SK-N-MC (cell line): ENCODE measurements at regions not wholly inside any gene's neighbourhood (a gene's known extent, or its start where the extent isn't known, plus 50 kb on each side); places are given as distances from the start of the nearest gene placed in this dataset.
"Not testable (repeated sequence)": the region's sequence is repeated elsewhere in the genome, so short reads cannot be mapped to it uniquely, and the experiment has no call there.

ENCODE experiments used
- DNase-seq: peaks from one replicate; pipeline ENCODE4 v3.0.0-alpha.2; 2011; ENCODE audit warnings: low read depth, low spot score
- H3K27ac ChIP-seq: fragments of 200-600 bp; sonication (generic); 2 replicates; pipeline ENCODE4 v1.5.1; 2016; ENCODE audit warnings: mixed run types
- H3K36me3 ChIP-seq: fragments of 200-600 bp; sonication (generic); 2 replicates; pipeline ENCODE4 v1.6.1; 2017; ENCODE audit warnings: antibody characterized with exemption, low read length, mixed read lengths; ENCODE audit not compliant: insufficient read depth
- H3K4me3 ChIP-seq: fragments of 200-600 bp; sonication (generic); 2 replicates; pipeline ENCODE4 v1.5.1; 2016
- H3K9ac ChIP-seq: fragments of 200-600 bp; sonication (generic); 2 replicates; pipeline ENCODE4 v1.8.0; 2017; ENCODE audit warnings: mixed run types, mixed read lengths; ENCODE audit not compliant: insufficient read length
- H3K9me3 ChIP-seq: fragments of 200-600 bp; sonication (generic); 2 replicates; pipeline ENCODE4 v1.6.1; 2017; ENCODE audit warnings: low read depth, mild to moderate bottlenecking, antibody characterized with exemption, low read length, moderate library complexity, mixed read lengths
- EZH2 ChIP-seq: fragments of 200-600 bp; sonication (generic); IDR thresholded peaks from one replicate; pipeline ENCODE4 v1.6.1; 2017; ENCODE audit warnings: antibody characterized with exemption
- FOXP2 ChIP-seq: optimal IDR thresholded peaks from 2 replicates; pipeline ENCODE3; 2011; ENCODE audit warnings: mild to moderate bottlenecking, moderate library complexity; ENCODE audit not compliant: insufficient read depth; ENCODE audit errors: extremely low read length, control extremely low read depth
- POLR2AphosphoS5 ChIP-seq: IDR thresholded peaks from 2 replicates; pipeline ENCODE4 v1.6.1; 2012; ENCODE audit warnings: mild to moderate bottlenecking, low read depth, low read length, borderline replicate concordance

DNA sequence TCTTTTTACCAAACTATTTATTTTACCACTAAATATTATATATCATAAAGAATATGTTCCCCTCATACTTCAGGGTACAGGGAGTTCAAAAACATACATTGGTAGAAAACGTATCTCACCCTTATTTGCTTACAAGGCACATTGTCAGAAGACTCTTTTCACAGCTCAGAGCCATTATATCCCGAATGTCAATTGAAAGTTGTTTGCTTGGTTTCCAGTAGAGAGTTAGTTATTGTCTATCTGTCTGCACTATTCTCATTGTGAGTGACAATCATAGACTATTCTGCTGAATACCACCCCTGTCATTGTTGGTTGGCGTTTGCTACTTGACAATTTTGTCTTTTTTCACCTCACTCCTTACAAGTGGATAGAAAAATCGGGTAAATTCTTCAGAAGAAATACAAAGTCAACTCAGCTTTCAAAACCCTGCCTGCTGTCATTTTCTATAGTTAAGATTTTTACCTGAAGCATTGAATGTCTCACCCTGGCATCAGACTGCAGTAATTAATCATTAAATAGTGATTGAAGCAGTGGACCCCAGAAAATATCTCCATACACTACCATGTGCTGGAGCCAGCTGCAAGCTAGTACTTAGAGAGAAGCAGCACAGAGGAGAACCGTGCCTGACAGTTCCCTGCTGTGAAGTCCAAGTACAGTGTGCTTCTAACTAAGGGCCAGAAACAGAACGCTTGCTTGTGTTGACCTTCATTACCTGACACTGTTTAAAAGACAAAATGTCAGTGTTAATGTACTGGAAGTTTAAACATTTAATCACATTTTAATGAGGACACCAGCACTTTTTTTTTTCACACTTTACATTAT is 510.6 kb downstream of the RERGL start:
- H3K36me3 ChIP-seq = no peaks in the 10 kb centered on the region
- no peak for DNase-seq
- TF ChIP-seq FOXP2 = no peak
- TF ChIP-seq POLR2AphosphoS5 = no peak
- no peak for TF ChIP-seq EZH2
- no peak overlapping the region for H3K27ac ChIP-seq
- no peaks in the 10 kb centered on the region for H3K9me3 ChIP-seq
- H3K9ac ChIP-seq = no peak overlapping the region
- H3K4me3 ChIP-seq = no peak overlapping the region

DNA sequence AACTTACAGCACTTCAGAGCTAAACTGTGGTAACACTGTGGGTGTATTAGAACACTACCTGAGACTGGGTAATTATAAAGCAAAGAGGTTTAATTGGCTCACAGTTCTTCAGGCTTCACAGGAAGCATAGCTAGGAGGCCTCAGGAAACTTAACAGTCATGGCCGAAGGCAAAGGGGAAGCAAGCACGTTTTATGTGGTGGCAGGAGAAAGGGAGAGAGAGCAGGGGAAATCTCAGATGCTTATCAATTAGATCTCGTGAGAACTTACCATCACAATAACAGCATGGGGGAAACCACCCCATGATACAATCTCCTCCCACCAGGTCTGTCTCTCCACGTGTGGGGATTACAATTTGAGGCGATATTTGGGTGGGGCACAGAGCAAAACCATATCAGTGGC is 512.6 kb downstream of the RERGL start:
- no peak for TF ChIP-seq EZH2
- no peak for TF ChIP-seq FOXP2
- TF ChIP-seq POLR2AphosphoS5 = no peak
- Histone ChIP-seq H3K4me3 (no peak overlapping the region), H3K9me3 (no peaks in the 10 kb centered on the region), H3K27ac (no peak overlapping the region), H3K9ac (no peak overlapping the region), H3K36me3 (no peaks in the 10 kb centered on the region)
- no peak for DNase-seq

DNA sequence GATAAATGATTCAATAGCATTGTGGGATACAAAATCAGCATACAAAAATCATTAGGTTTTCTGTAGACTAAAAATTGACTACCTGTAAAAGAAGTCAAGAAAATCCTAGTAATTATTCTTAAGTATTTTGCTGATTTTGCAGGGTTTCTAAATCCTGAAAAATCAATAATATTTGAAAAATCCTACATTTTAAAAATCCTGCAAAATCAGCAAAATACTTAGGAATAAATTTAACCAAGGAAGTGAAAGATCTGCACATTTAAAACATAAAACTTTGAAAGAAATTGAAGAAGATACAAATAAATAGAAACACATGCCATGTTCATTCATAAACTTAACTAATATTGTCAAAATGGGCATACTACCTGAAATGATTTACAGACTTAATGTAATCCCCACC is 517.7 kb downstream of the RERGL start:
- no peaks in the 10 kb centered on the region for H3K9me3 ChIP-seq
- no peak overlapping the region for H3K27ac ChIP-seq
- H3K9ac ChIP-seq = no peak overlapping the region
- TF ChIP-seq POLR2AphosphoS5 (no peak), EZH2 (no peak), FOXP2 (no peak)
- no peaks in the 10 kb centered on the region for H3K36me3 ChIP-seq
- DNase-seq = no peak
- no peak overlapping the region for H3K4me3 ChIP-seq

DNA sequence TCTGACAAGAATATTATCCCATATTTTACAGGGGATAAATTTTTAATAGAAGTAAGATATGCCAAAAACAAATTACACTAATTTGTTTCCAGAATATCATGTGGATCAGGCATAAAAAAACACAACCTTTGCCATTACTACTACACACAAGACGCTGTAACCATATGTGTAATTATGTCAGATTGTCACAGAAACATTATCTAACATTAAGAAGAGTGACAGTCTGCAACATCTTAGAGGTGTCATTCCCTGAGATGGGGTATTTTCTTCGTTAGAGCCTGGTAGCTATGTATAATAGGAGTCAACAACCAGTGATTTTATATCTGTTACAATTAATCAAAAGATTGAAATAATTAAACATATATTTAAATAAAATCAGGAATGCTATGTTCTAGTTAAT is 518.9 kb downstream of the RERGL start:
- Histone ChIP-seq H3K27ac (no peak overlapping the region), H3K9ac (no peak overlapping the region), H3K36me3 (no peaks in the 10 kb centered on the region), H3K9me3 (no peaks in the 10 kb centered on the region), H3K4me3 (no peak overlapping the region)
- no peak for TF ChIP-seq POLR2AphosphoS5
- TF ChIP-seq EZH2 = no peak
- TF ChIP-seq FOXP2 = no peak
- DNase-seq = no peak

DNA sequence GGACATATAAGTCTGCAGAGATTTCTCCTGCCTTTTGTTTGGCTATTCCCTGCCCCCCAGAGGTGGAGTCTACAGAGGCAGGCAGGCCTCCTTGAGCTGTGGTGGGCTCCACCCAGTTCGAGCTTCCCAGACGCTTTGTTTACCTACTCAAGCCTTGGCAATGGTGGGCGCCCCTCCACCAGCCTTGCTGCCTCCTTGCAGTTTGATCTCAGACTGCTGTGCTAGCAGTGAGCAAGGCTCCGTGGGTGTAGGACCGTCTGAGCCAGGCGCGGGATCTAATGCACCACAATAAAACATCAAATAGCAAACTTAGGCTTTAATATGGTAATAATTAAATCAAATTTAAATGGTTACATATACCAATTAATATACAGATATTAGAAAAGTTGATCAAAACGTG is 525.4 kb downstream of the RERGL start:
- H3K27ac ChIP-seq, H3K9ac ChIP-seq, H3K4me3 ChIP-seq, H3K9me3 ChIP-seq, DNase-seq, H3K36me3 ChIP-seq: not testable (repeated sequence)

DNA sequence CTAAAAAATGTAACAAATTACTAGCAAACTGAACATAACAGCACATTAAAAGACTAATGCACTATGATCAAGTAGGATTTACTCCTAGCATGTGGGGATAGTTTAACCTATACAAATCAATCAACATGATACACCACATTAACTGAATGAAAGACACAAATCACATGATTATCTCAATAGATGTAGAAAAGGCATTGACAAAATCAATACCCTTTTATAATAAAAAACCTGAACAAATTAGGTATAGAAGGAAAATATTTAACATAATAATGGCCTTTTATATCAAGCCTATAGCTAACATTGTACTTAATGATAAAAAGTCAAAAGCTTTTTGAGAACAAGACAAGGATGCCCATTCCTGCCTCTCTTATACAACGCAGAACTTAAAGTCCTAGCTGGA is 540.0 kb downstream of the RERGL start:
- H3K27ac ChIP-seq = no peak overlapping the region
- no peak overlapping the region for H3K9ac ChIP-seq
- TF ChIP-seq EZH2 = no peak
- TF ChIP-seq FOXP2 = no peak
- TF ChIP-seq POLR2AphosphoS5 = no peak
- H3K36me3 ChIP-seq = no peaks in the 10 kb centered on the region
- no peak for DNase-seq
- H3K4me3 ChIP-seq = no peak overlapping the region
- H3K9me3 ChIP-seq = no peaks in the 10 kb centered on the region

DNA sequence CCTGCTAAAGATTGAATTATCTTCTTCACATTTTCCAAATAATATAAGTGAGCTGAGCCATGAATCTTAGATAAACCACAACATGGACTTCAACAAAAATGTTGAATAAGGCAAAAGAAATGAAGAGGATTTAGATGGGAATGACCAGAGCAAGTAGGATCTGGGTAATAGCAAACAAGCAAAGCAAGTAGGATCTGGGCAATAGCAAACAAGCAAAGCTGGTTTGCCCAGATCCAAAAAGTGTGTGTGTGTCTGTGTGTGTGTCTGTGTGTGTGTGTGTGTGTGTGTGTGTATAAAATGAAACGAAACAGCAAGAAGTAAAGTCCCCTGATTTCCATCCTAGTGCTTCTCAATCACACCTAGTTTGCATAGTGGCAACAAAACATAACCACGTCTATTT is 549.1 kb downstream of the RERGL start:
- H3K9me3 ChIP-seq = no peaks in the 10 kb centered on the region
- no peak for DNase-seq

DNA sequence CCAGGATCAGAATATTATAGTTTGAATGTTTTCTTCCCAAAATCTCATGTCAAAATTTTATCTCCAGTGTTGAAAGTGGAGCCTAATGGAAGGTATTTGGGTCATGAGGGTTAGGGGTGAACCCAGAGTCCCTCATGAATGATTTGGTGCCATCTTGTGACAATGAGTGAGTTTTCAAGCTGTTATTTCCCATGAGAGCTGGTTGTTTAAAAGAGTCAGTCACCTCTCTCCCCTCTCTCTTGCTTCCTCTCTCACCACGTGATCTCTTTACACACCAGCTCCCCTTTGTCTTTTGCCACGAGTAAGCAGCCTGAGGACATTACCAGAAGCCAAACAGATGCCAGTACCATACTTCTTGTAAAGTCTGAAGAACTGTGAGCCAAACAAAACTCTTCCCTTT is 561.6 kb downstream of the RERGL start:
- H3K9me3 ChIP-seq = no peaks in the 10 kb centered on the region
- no peak overlapping the region for H3K4me3 ChIP-seq
- DNase-seq = no peak
- H3K9ac ChIP-seq = no peak overlapping the region
- TF ChIP-seq POLR2AphosphoS5 (no peak), FOXP2 (no peak), EZH2 (no peak)
- no peak overlapping the region for H3K27ac ChIP-seq
- H3K36me3 ChIP-seq = no peaks in the 10 kb centered on the region

More for the DNA sequence above, 549.1 kb downstream of the RERGL start:
- H3K27ac ChIP-seq = no peak overlapping the region
- H3K36me3 ChIP-seq = no peaks in the 10 kb centered on the region
- H3K4me3 ChIP-seq = no peak overlapping the region
- H3K9ac ChIP-seq = no peak overlapping the region
- TF ChIP-seq POLR2AphosphoS5 = no peak
- TF ChIP-seq FOXP2 = no peak
- no peak for TF ChIP-seq EZH2

DNA sequence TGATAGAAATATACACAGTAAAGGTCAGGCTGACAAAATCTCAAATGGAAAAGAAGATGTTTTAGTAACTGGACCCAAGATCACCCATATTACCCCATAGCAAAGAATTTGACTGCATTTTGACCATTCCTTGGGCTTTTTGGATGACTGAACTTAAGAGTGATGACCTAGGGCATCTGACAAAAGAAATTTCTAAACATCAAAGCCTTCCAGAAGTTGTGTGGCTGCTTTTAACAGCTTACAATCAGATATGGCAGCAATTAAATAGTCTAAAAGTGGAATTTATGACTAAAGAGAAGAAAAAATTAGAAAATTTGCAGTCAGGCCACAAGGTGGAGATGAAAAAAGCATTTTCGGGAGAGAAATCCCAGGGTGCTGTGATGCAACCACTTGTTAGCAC is 563.0 kb downstream of the RERGL start:
- H3K27ac ChIP-seq = no peak overlapping the region
- DNase-seq = no peak
- no peak for TF ChIP-seq FOXP2
- TF ChIP-seq POLR2AphosphoS5 = no peak
- no peak for TF ChIP-seq EZH2
- no peaks in the 10 kb centered on the region for H3K36me3 ChIP-seq
- no peak overlapping the region for H3K9ac ChIP-seq
- no peaks in the 10 kb centered on the region for H3K9me3 ChIP-seq
- no peak overlapping the region for H3K4me3 ChIP-seq
